BJ (cell line): ENCODE measurements at regions not wholly inside any gene's neighbourhood (a gene's known extent, or its start where the extent isn't known, plus 50 kb on each side); places are given as distances from the start of the nearest gene placed in this dataset.

Experiments
- CTCF ChIA-PET: fragments of 350-600 bp; formaldehyde crosslinking; extraction: SDS; loops from one replicate; lab custom pipeline; 2021; ENCODE audit warnings: antibody characterized with exemption, inconsistent platforms; lab: Yijun Ruan, JAX
- POLR2A ChIA-PET: fragments of 300-600 bp; sonication (Branson Sonifier 250); formaldehyde crosslinking; extraction: SDS; loops from one replicate; lab custom pipeline; 2021; ENCODE audit warnings: antibody characterized with exemption; lab: Charles Lee
- DNase-seq: peaks from one replicate; pipeline ENCODE4 v3.0.0-alpha.2; 2011; ENCODE audit warnings: low read depth
- H3K27me3 ChIP-seq: 2 replicates; pipeline ENCODE4 v1.6.0; 2011; ENCODE audit warnings: low read length; ENCODE audit not compliant: control insufficient read depth, insufficient read depth
- H3K36me3 ChIP-seq: 2 replicates; pipeline ENCODE4 v1.5.1; 2011; ENCODE audit warnings: low read length; ENCODE audit not compliant: control insufficient read depth, insufficient read depth
- H3K4me3 ChIP-seq: 2 replicates; pipeline ENCODE4 v1.5.1; 2011; ENCODE audit warnings: low read depth, mild to moderate bottlenecking, control low read depth, low read length
- CTCF ChIP-seq: IDR thresholded peaks from 2 replicates; pipeline ENCODE4 v1.5.1; 2011; ENCODE audit warnings: low read depth, mild to moderate bottlenecking, control low read depth, inconsistent platforms, low read length, moderate library complexity; ENCODE audit not compliant: insufficient read depth

- ChIA-PET CTCF (no interaction called here), POLR2A (no interaction called here)
- TF ChIP-seq CTCF, result no peak
- Histone ChIP-seq H3K4me3 (no peak overlapping the region), H3K27me3 (no peaks in the 10 kb centered on the region), H3K36me3 (no peaks in the 10 kb centered on the region)
- no peak for DNase-seq
These were observed 720.3 kb downstream of the RNF144B start for GRCh38 chr6:19107468-19107867.

- TF ChIP-seq CTCF, result no peak
- no peak for DNase-seq
- no peaks in the 10 kb centered on the region for H3K36me3 ChIP-seq
- no peak overlapping the region for H3K4me3 ChIP-seq
- POLR2A ChIA-PET, result no interaction called here
- CTCF ChIA-PET, result no interaction called here
- no peaks in the 10 kb centered on the region for H3K27me3 ChIP-seq
These were observed 715.6 kb upstream of the ID4 start for GRCh38 chr6:19121521-19121920.

- H3K4me3 ChIP-seq, result no peak overlapping the region
- ChIA-PET POLR2A (no interaction called here), CTCF (no interaction called here)
- no peak for TF ChIP-seq CTCF
- H3K36me3 ChIP-seq, result no peaks in the 10 kb centered on the region
- H3K27me3 ChIP-seq, result no peaks in the 10 kb centered on the region
- no peak for DNase-seq
These were observed 710.1 kb upstream of the ID4 start for GRCh38 chr6:19127081-19127480.

GRCh38 chr6:19128701-19129100, 708.5 kb upstream of the ID4 start:
- DNase-seq, result no peak
- Histone ChIP-seq H3K4me3 (no peak overlapping the region), H3K36me3 (no peaks in the 10 kb centered on the region), H3K27me3 (no peaks in the 10 kb centered on the region)
- TF ChIP-seq CTCF, result no peak
- POLR2A ChIA-PET, result no interaction called here
- CTCF ChIA-PET, result no interaction called here

GRCh38 chr6:19135706-19136105, 701.5 kb upstream of the ID4 start:
- CTCF ChIA-PET, result interaction anchor here (1.5 kb wide), 1 partner anchor 44 kb away, joined by 3 read pairs; no protein-coding TSS in a partner anchor
- no peaks in the 10 kb centered on the region for H3K27me3 ChIP-seq
- H3K4me3 ChIP-seq, result no peak overlapping the region
- H3K36me3 ChIP-seq, result no peaks in the 10 kb centered on the region
- no peak for TF ChIP-seq CTCF
- no peak for DNase-seq
- POLR2A ChIA-PET, result no interaction called here
